Heart right ventricle (tissue), 16 donors: ENCODE measurements at regions not wholly inside any gene's neighbourhood (a gene's known extent, or its start where the extent isn't known, plus 50 kb on each side); places are given as distances from the start of the nearest gene placed in this dataset.

ENCODE experiments used
- ATAC-seq, 8 donors: fragments of 200-7000 bp; cut with Tn5 transposase; one replicate each; pipeline ENCODE4 v1.9.1; 2020; ENCODE audit warnings: mild to moderate bottlenecking in 8 of 8, moderate library complexity in 8 of 8, moderate number of reproducible peaks in 1 of 8
- DNase-seq, 2 donors: peaks; one replicate each; pipeline ENCODE4 v3.0.0-alpha.2; 2020
- H3K27ac ChIP-seq, 10 donors: fragments of 200-600 bp; sonication (generic) in 2 of 10; one replicate each; pipeline versions ENCODE4 v1.5.0 to v1.8.0; 2020 to 2022; ENCODE audit warnings: mild to moderate bottlenecking in 3 of 10
- H3K27me3 ChIP-seq, 7 donors: fragments of 200-600 bp; one replicate each; pipeline ENCODE4 v1.8.0; 2021 to 2022; ENCODE audit warnings: mild to moderate bottlenecking in 2 of 7
- H3K36me3 ChIP-seq, 9 donors: fragments of 200-600 bp; sonication (generic) in 1 of 9; one replicate each; pipeline versions ENCODE4 v1.5.0 to v1.8.0; 2020 to 2022; ENCODE audit warnings: mild to moderate bottlenecking in 2 of 9
- H3K4me1 ChIP-seq, 9 donors: fragments of 200-600 bp; sonication (generic) in 1 of 9; one replicate each; pipeline versions ENCODE4 v1.5.0 to v1.8.0; 2020 to 2022; ENCODE audit warnings: mild to moderate bottlenecking in 4 of 9
- H3K4me3 ChIP-seq, 10 donors: fragments of 200-600 bp; sonication (generic) in 2 of 10; one replicate each; pipeline versions ENCODE4 v1.5.0 to v1.8.0; 2020 to 2022; ENCODE audit warnings: mild to moderate bottlenecking in 7 of 10, moderate library complexity in 2 of 10
- H3K9me3 ChIP-seq, 11 donors: fragments of 200-600 bp in 10 of 11; sonication (generic) in 2 of 11; one replicate each; pipeline versions ENCODE4 v1.5.0 to v1.8.0; 2013 to 2022; ENCODE audit warnings: mild to moderate bottlenecking in 2 of 11, control low read depth in 1 of 11, moderate library complexity in 1 of 11
- CTCF ChIP-seq, 9 donors: fragments of 200-600 bp; sonication (generic) in 2 of 9; IDR thresholded peaks; one replicate each; pipeline versions ENCODE4 v1.5.0 to v1.8.0; 2021 to 2022; ENCODE audit warnings: antibody characterized with exemption in 9 of 9, mild to moderate bottlenecking in 5 of 9, moderate library complexity in 1 of 9
- WGBS, 2 donors: extraction: QIAGEN DNeasy Blood & Tissue Kit; methylation state at CpG; one replicate each; pipeline ENCODE4 v1.1.7; 2013; ENCODE audit warnings: inconsistent platforms in 1 of 2; 5-methylcytosine and 5-hydroxymethylcytosine counted together
- intact Hi-C, 10 donors: fragments of 100-400 bp; cut with DNase I; formaldehyde crosslinking; loops; one replicate each; pipeline versions ENCODE4 v1.11.1 to v1.14.2; 2022
- donor health status: Arrhythmogenic right ventricular cardiomyopathy.
- donor health status: ischemic (EF 13 %, LVEDD 7.1; RV severe dilation, severe dysfunction).
- donor health status: healthy with polysubstance abuse.
- donor health status: DM: no; HTN: yes; CAD: no.
- donor health status: DM: no; HTN: no; CAD: no.
- donor health status: ischemic (EF 25% LVEDD 6.9; RV normal size, moderate dysfunction).
- donor health status: ischemic (EF 25% LVEDD 5.7; RV mildly dilated, moderate dysfunction).
- donor health status: healthy.
- donor health status: DM: yes; HTN: yes; CAD: no.
- donor health status: Ischemic cardiomyopathy.
- donor health status: ischemic (EF 35%, LVEDD 5.7; RV mildly dilated, moderate dysfunction).
- donor health status: nonischemic (EF 11% LVEDD 7.7; RV severe dilation, severe dysfunction).
- donor health status: DM: yes; HTN: yes; CAD: no.
- donor health status: PGD.
- donor health status: ischemic (EF 29% LVEDD 5.4; RV normal size, mild dysfunction).
- donor health status: nonischemic (EF 23%, LVEDD 6.1; RV moderate dilation, normal function).

GRCh38 chr12:59088673-59089072 lies 168.4 kb upstream of the LRIG3 start:
- no peak for DNase-seq
- Histone ChIP-seq H3K9me3 (no peaks in the 10 kb centered on the region), H3K27ac (no peak overlapping the region), H3K27me3 (no peaks in the 10 kb centered on the region), H3K4me3 (no peak overlapping the region), H3K36me3 (no peaks in the 10 kb centered on the region), H3K4me1 (no peaks in the 10 kb centered on the region)
- TF ChIP-seq CTCF (IDR thresholded peaks at IDR 0.05), result no peak
- WGBS, 2 donors, result 64 to 71% methylated on average over 5 of the region's 5 CpGs
- ATAC-seq, result peak in 4 of 8 donors; percentile 29 to 67 (median 46)
- intact Hi-C loops, result loop anchor here in 6 of 10 donors (5.0 to 10.0 kb wide), 5 partner anchors 256 to 1104 kb away; no protein-coding TSS in a partner anchor

DNA sequence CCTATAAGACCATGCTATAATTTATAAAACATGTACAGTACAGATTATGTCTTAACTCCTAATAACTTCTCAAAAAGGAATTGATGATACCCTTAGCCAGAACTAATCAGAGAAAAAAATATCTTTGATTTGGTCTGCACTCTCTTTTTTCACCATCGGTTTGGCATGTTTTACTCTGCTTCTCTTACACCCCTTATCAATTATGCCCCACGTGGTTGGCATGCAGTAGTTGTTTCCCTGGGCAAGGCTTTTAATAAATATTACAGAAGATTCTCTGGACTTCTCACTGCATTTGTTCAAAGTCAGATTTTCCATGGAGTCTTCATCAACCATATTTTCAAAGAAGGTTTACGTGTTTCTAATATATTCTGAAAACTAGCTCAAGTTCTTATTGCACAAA lies 167.4 kb upstream of the LRIG3 start:
- intact Hi-C loops, result loop anchor here in 6 of 10 donors (5.0 to 10.0 kb wide), 5 partner anchors 255 to 1103 kb away; no protein-coding TSS in a partner anchor
- Histone ChIP-seq H3K27me3 (no peaks in the 10 kb centered on the region), H3K4me3 (no peak overlapping the region), H3K36me3 (no peaks in the 10 kb centered on the region), H3K27ac (no peak overlapping the region), H3K9me3 (no peaks in the 10 kb centered on the region), H3K4me1 (no peaks in the 10 kb centered on the region)
- 56 to 62% methylated on average over 3 of the region's 3 CpGs for WGBS, 2 donors
- no peak for TF ChIP-seq CTCF (IDR thresholded peaks at IDR 0.05)
- ATAC-seq, result no peak
- no peak for DNase-seq

GRCh38 chr12:59087077-59087673 lies 166.9 kb upstream of the LRIG3 start:
- ATAC-seq, result no peak
- TF ChIP-seq CTCF (IDR thresholded peaks at IDR 0.05), result peak in 8 of 9 donors; percentile 16 to 61 (median 46)
- no peaks in the 10 kb centered on the region for H3K36me3 ChIP-seq
- DNase-seq, result no peak
- no peak overlapping the region for H3K27ac ChIP-seq
- no peaks in the 10 kb centered on the region for H3K4me1 ChIP-seq
- no peaks in the 10 kb centered on the region for H3K27me3 ChIP-seq
- no peak overlapping the region for H3K4me3 ChIP-seq
- no peaks in the 10 kb centered on the region for H3K9me3 ChIP-seq
- intact Hi-C loops, result loop anchor here in 6 of 10 donors (5.0 to 10.0 kb wide), 5 partner anchors 255 to 1102 kb away; no protein-coding TSS in a partner anchor

GRCh38 chr12:59086126-59086525 lies 165.8 kb upstream of the LRIG3 start:
- intact Hi-C loops, result loop anchor here in 6 of 10 donors (5.0 to 10.0 kb wide), 5 partner anchors 254 to 1101 kb away; no protein-coding TSS in a partner anchor
- Histone ChIP-seq H3K9me3 (no peaks in the 10 kb centered on the region), H3K4me3 (no peak overlapping the region), H3K27me3 (no peaks in the 10 kb centered on the region), H3K36me3 (no peaks in the 10 kb centered on the region), H3K27ac (no peak overlapping the region), H3K4me1 (no peaks in the 10 kb centered on the region)
- no peak for TF ChIP-seq CTCF (IDR thresholded peaks at IDR 0.05)
- no peak for DNase-seq
- WGBS, 2 donors, result 85 to 86% methylated on average over 4 of the region's 4 CpGs
- ATAC-seq, result no peak
